Kidney glomerular epithelial cell (primary cell): ENCODE measurements at regions not wholly inside any gene's neighbourhood (a gene's known extent, or its start where the extent isn't known, plus 50 kb on each side); places are given as distances from the start of the nearest gene placed in this dataset.

Source experiments
- DNase-seq: peaks from one replicate; lab custom pipeline; 2025; lab: John Stamatoyannopoulos, UW

DNA sequence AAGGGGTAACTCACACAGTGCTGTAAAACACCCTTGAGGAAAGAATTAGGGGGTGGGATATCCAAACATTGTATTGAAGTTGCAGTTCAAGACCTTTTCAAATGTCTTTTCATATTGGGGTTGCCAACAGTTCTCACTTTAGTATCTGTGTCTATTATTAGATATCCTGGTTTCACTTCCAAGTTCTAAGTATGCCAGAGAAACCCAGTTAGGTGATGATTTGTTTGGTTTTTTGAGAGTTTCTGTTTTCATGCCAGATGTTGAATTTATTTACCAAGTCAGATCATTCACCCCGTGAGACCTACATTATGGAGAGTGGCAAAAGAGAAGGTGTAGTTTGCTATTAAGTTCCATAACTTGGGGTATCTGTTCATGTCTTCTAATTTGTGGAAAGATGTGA is 64.5 kb downstream of the C9orf152 start:
- no peak for DNase-seq

DNA sequence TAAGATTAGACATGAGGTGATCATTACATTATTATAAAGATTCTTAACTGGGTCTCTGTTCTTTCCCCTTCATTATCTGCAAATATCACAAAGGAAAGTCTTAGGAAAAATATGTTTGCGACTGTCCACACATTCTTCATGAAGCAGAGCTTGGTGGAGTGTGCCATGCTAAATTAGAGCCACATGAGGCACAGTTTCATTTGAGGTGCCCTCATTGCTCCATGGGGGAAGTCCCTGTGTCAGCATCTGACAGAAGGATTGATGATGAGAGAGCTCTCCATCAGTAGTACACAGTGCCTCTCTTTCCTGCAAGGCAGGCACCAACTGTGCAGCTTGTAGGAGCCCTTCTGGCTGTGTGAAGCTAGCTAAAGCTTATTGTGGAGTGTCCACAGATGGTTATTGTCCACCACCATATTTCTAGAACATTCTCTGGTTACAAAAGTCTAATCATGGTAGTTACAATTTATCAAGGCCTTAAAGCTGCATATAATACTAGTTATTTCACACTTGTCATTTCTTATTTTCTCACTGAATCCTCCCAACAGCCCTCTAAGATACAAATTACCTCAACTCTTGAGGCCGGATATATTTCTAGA is 63.9 kb downstream of the C9orf152 start:
- DNase-seq: no peak

DNA sequence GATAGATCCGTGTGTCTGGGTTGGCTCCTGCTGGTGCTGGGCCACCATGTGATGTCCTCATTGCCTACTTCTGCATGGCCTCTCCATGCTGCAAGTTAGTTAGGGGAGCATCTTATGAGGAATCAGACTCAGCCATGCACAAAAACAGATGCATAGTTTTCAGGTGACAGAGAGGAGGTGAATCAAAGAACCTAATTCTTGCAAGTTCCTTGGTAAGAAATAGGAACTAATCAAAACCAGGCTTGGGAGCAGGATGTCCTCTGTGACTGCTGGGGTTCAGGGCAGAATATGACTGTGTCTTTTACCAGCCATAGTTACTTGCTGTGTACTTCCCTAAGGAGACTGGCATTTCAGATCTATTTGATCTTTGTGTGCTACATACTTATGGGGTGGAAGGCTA is 61.6 kb downstream of the C9orf152 start:
- DNase-seq: no peak

DNA sequence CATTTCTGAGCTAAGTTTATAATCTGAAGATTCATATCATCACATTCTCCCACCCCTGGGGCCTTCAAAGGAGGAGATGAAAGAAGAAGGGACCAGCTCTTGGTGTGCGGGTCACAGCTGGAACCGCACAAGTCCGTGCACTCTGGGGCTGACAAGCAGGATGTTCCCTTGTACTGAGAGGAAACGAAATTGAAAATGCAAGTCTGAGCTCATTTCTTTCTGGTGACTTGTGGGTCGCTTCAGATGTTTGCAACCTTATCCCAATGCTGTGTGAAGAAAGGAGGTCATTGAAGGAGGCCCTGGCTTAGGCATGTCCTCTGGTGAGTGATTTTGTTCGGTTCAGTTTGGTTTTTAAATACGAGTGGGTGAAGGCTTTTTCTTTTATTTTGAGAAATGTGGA is 59.6 kb downstream of the C9orf152 start:
- DNase-seq: no peak

DNA sequence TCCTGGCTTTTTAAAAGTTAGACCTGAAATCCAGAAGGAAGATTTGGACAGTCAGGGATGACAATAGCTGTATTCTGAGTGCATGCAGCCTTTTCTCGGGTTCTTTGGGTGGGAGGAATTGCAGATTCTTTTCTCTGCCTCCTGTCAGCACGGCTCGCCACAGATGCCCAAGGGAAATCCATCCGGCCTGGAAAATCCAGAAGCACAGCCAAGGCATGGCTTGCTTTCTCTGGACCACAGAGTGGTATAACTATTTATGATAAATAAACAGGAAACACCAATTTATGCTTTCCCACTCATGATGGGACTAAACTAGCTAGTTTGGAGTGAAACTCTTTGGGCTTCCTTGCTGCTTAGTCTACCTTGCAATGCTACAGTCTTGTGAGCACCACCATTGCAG is 59.1 kb downstream of the C9orf152 start:
- no peak for DNase-seq
